H1 (cell line): ENCODE measurements at regions not wholly inside any gene's neighbourhood (a gene's known extent, or its start where the extent isn't known, plus 50 kb on each side); places are given as distances from the start of the nearest gene placed in this dataset.

Source experiments
- CEBPB ChIP-seq: IDR thresholded peaks from 2 replicates; pipeline ENCODE4 v1.6.1; 2012; ENCODE audit warnings: low read depth, low read length
- CREB1 ChIP-seq: IDR thresholded peaks from 2 replicates; pipeline ENCODE4 v1.6.1; 2012; ENCODE audit warnings: inconsistent platforms
- NANOG ChIP-seq: IDR thresholded peaks from 2 replicates; pipeline ENCODE4 v1.6.1; 2011; ENCODE audit warnings: low read length, low read depth, mild to moderate bottlenecking, inconsistent platforms; ENCODE audit not compliant: insufficient read depth, poor library complexity, severe bottlenecking
- TCF12 ChIP-seq: IDR thresholded peaks from 2 replicates; pipeline ENCODE4 v1.6.1; 2011; ENCODE audit warnings: low read depth, mild to moderate bottlenecking, low read length
- YY1 ChIP-seq: IDR thresholded peaks from 2 replicates; pipeline ENCODE4 v1.6.1; 2011; ENCODE audit warnings: low read depth, mild to moderate bottlenecking, low read length
- TF ChIP-seq, protein P1 (sequence below), 3 experiments: IDR thresholded peaks; 1 replicate in 2 of 3; 2 replicates in 1 of 3; pipeline versions ENCODE4 v1.5.1 to v1.6.1; 2011; ENCODE audit warnings: low read length in 3 of 3, mild to moderate bottlenecking in 3 of 3, inconsistent platforms in 2 of 3, low read depth in 1 of 3, moderate library complexity in 1 of 3; ENCODE audit not compliant: insufficient read depth in 1 of 3; ENCODE audit errors: control extremely low read depth in 1 of 3

DNA sequence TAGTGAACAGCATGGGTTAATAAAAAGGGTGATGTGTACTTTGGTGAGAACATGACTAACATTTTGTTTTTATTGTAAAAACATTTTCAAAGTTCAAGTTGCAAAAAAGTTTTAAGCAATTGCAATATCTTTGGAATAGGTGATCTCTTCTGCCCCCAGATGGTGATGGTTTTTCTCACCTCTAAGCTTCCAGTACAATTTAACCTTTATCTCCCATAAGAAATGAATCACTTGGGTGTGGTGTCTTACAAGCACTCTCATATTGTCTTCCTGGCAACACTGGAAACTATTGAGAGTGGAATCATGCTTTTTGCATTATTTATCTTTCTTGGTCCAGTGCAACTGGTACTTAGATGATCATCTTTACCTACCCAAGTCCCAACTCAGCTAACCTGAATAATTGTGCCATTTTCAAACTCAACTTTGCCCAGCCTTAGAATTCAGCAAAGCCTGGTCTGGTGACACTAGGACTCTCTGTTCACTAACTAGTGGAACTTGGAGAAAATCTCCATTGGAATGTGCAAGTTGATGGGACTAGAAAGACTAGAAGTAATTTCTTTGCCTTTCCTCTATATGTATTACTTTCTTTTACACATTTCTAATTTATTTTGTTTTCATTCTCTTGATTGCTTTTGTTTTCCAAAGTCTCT, 964.7 kb upstream of the ZEB2 start:
- TF ChIP-seq CEBPB (no peak), YY1 (no peak), CREB1 (no peak), NANOG (no peak), TCF12 (no peak)
- TF ChIP-seq, protein P1, sequence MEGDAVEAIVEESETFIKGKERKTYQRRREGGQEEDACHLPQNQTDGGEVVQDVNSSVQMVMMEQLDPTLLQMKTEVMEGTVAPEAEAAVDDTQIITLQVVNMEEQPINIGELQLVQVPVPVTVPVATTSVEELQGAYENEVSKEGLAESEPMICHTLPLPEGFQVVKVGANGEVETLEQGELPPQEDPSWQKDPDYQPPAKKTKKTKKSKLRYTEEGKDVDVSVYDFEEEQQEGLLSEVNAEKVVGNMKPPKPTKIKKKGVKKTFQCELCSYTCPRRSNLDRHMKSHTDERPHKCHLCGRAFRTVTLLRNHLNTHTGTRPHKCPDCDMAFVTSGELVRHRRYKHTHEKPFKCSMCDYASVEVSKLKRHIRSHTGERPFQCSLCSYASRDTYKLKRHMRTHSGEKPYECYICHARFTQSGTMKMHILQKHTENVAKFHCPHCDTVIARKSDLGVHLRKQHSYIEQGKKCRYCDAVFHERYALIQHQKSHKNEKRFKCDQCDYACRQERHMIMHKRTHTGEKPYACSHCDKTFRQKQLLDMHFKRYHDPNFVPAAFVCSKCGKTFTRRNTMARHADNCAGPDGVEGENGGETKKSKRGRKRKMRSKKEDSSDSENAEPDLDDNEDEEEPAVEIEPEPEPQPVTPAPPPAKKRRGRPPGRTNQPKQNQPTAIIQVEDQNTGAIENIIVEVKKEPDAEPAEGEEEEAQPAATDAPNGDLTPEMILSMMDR (IDR thresholded peaks at IDR 0.05; ENCODE audit: control extremely low read depth in 1 of 3, insufficient read depth in 1 of 3, low read depth in 1 of 3, low read length in 3 of 3), result no peak
